ENCODE measurements at regions not wholly inside any gene's neighbourhood (a gene's known extent, or its start where the extent isn't known, plus 50 kb on each side); places are given as distances from the start of the nearest gene placed in this dataset.

DNA sequence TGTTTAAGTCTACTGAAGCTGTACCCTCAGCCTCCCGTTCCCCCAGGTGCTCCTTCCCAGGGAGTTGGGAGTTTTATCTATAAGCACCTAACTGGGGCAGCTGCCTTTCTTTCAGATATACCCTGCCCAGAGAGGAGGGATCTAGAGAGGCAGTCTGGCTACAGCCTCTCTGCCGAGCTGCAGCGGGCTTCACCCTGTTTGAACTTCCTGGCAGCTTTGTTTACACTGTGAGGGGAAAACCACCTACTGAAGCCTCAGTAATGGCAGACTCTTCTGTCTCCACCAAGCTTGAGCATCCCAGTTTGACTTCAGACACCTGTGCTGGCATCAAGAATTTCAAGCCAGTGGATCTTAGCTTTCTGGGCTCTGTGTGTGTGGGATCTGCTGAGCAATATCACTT lies 122.5 kb downstream of the MAGEE1 start:
- TF ChIP-seq, protein P1, sequence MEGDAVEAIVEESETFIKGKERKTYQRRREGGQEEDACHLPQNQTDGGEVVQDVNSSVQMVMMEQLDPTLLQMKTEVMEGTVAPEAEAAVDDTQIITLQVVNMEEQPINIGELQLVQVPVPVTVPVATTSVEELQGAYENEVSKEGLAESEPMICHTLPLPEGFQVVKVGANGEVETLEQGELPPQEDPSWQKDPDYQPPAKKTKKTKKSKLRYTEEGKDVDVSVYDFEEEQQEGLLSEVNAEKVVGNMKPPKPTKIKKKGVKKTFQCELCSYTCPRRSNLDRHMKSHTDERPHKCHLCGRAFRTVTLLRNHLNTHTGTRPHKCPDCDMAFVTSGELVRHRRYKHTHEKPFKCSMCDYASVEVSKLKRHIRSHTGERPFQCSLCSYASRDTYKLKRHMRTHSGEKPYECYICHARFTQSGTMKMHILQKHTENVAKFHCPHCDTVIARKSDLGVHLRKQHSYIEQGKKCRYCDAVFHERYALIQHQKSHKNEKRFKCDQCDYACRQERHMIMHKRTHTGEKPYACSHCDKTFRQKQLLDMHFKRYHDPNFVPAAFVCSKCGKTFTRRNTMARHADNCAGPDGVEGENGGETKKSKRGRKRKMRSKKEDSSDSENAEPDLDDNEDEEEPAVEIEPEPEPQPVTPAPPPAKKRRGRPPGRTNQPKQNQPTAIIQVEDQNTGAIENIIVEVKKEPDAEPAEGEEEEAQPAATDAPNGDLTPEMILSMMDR (IDR thresholded peaks at IDR 0.05; ENCODE audit: extremely low read depth in 1 of 2, insufficient read depth in 1 of 2, low read depth in 1 of 2, low read length in 2 of 2) = no peak
- TF ChIP-seq POLR2A (IDR thresholded peaks at IDR 0.05; ENCODE audit: low read depth, low read length) = no peak
- no peak for TF ChIP-seq JUN (IDR thresholded peaks at IDR 0.05; ENCODE audit: borderline replicate concordance, insufficient read depth, insufficient read length, low read depth)
- no peak for TF ChIP-seq FOS (IDR thresholded peaks at IDR 0.05; ENCODE audit: borderline replicate concordance, insufficient read depth, low read length)
- TF ChIP-seq EZH2 (IDR thresholded peaks at IDR 0.05; ENCODE audit: borderline replicate concordance, low read depth, low read length, severe bottlenecking) = no peak
- TF ChIP-seq, protein P2, sequence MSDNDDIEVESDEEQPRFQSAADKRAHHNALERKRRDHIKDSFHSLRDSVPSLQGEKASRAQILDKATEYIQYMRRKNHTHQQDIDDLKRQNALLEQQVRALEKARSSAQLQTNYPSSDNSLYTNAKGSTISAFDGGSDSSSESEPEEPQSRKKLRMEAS (IDR thresholded peaks at IDR 0.05; ENCODE audit: insufficient read depth, insufficient read length) = no peak
- TF ChIP-seq POLR2AphosphoS5 (IDR thresholded peaks at IDR 0.05; ENCODE audit: insufficient read depth, low read depth, low read length) = no peak
- no peak for TF ChIP-seq GATA2 (IDR thresholded peaks at IDR 0.05; ENCODE audit: insufficient read depth, insufficient read length, low read depth, low read length)
- no peak for TF ChIP-seq MYC (IDR thresholded peaks at IDR 0.05; ENCODE audit: low read depth, low read length)

Data from endothelial cell of umbilical vein (primary cell).